MCF 10A (cell line): ENCODE measurements at regions not wholly inside any gene's neighbourhood (a gene's known extent, or its start where the extent isn't known, plus 50 kb on each side); places are given as distances from the start of the nearest gene placed in this dataset.

Experiments used
- BruUV-seq: library from RNA; stranded (reverse); fragments of 400-500 nt; replicated peaks from 2 replicates; lab custom pipeline; 2021; lab: Mats Ljungman, UMichigan
- CTCF ChIA-PET: fragments of 300-600 bp; sonication (Branson Sonifier 250); formaldehyde crosslinking; extraction: SDS; loops from one replicate; lab custom pipeline; 2021; ENCODE audit warnings: antibody characterized with exemption, inconsistent platforms; lab: Yijun Ruan, JAX
- POLR2A ChIA-PET: fragments of 300-600, 350-650 bp; sonication (Branson Sonifier 250); formaldehyde crosslinking; extraction: SDS; loops from one replicate; lab custom pipeline; 2020; ENCODE audit warnings: antibody characterized with exemption, inconsistent platforms; lab: Yijun Ruan, JAX
- DNase-seq: peaks from one replicate; pipeline ENCODE4 v3.0.0-alpha.2; 2018; ENCODE audit not compliant: unreplicated experiment
- H3K27ac Mint-ChIP-seq: one replicate; pipeline ENCODE4 v1.8.0; 2022; ENCODE audit warnings: mild to moderate bottlenecking, low read depth, mixed read lengths; ENCODE audit not compliant: unreplicated experiment
- H3K27me3 Mint-ChIP-seq: one replicate; pipeline ENCODE4 v1.8.0; 2022; ENCODE audit warnings: mixed read lengths; ENCODE audit not compliant: insufficient read depth, unreplicated experiment
- H3K36me3 Mint-ChIP-seq: one replicate; pipeline ENCODE4 v1.8.0; 2022; ENCODE audit warnings: mild to moderate bottlenecking, moderate library complexity, mixed read lengths; ENCODE audit not compliant: insufficient read depth, unreplicated experiment
- H3K4me1 Mint-ChIP-seq: one replicate; pipeline ENCODE4 v1.8.0; 2022; ENCODE audit warnings: mixed read lengths; ENCODE audit not compliant: insufficient read depth, unreplicated experiment
- H3K4me3 Mint-ChIP-seq: one replicate; pipeline ENCODE4 v1.8.0; 2022; ENCODE audit warnings: mild to moderate bottlenecking, moderate library complexity, mixed read lengths; ENCODE audit not compliant: unreplicated experiment
- H3K9me3 Mint-ChIP-seq: one replicate; pipeline ENCODE4 v1.8.0; 2022; ENCODE audit warnings: mixed read lengths; ENCODE audit not compliant: unreplicated experiment
- intact Hi-C: fragments of 100-400 bp; cut with micrococcal nuclease; formaldehyde crosslinking; loops from 2 replicates; pipeline ENCODE4 v1.14.1; 2022
- TF ChIP-seq, protein P1 (sequence below): fragments of 200-600 bp; IDR thresholded peaks from one replicate; pipeline ENCODE4 v1.8.0; 2022; ENCODE audit warnings: antibody characterized with exemption, mild to moderate bottlenecking; ENCODE audit not compliant: unreplicated experiment

DNA sequence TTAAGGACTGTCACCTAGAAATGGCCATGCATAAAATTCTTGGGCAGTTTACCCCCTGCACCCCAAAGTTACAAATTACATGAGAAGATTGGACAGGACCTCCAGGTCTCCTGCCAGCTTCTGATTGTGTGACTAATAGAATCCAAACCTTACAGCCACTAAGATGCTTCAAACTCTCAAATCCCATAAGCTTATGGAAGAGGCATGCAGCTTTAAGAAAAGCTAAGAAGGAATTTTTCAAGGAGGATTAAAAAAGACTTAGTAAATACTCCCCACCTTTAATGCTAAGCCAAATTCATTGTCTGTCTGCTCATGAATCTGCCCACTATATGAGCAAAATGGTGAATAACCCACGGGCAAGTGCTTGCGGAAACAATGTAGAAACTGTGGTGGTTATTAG lies 86.3 kb downstream of the MAIP1 start:
- H3K27ac Mint-ChIP-seq: no peak overlapping the region
- no peaks in the 10 kb centered on the region for H3K36me3 Mint-ChIP-seq
- TF ChIP-seq, protein P1, sequence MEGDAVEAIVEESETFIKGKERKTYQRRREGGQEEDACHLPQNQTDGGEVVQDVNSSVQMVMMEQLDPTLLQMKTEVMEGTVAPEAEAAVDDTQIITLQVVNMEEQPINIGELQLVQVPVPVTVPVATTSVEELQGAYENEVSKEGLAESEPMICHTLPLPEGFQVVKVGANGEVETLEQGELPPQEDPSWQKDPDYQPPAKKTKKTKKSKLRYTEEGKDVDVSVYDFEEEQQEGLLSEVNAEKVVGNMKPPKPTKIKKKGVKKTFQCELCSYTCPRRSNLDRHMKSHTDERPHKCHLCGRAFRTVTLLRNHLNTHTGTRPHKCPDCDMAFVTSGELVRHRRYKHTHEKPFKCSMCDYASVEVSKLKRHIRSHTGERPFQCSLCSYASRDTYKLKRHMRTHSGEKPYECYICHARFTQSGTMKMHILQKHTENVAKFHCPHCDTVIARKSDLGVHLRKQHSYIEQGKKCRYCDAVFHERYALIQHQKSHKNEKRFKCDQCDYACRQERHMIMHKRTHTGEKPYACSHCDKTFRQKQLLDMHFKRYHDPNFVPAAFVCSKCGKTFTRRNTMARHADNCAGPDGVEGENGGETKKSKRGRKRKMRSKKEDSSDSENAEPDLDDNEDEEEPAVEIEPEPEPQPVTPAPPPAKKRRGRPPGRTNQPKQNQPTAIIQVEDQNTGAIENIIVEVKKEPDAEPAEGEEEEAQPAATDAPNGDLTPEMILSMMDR: no peak
- ChIA-PET CTCF (interaction anchor here (0.5 to 1.0 kb wide), 3 partner anchors 16 to 682 kb away, joined by 3 read pairs; no protein-coding TSS in a partner anchor), POLR2A (interaction anchor here (0.6 to 0.7 kb wide), 2 partner anchors 15 to 221 kb away, joined by 3 to 4 read pairs; no protein-coding TSS in a partner anchor)
- BruUV-seq: no TSS peak
- intact Hi-C loops: no loop called here
- H3K4me1 Mint-ChIP-seq: no peaks in the 10 kb centered on the region
- no peaks in the 10 kb centered on the region for H3K9me3 Mint-ChIP-seq
- H3K4me3 Mint-ChIP-seq: no peak overlapping the region
- no peak for DNase-seq
- H3K27me3 Mint-ChIP-seq: no peaks in the 10 kb centered on the region

DNA sequence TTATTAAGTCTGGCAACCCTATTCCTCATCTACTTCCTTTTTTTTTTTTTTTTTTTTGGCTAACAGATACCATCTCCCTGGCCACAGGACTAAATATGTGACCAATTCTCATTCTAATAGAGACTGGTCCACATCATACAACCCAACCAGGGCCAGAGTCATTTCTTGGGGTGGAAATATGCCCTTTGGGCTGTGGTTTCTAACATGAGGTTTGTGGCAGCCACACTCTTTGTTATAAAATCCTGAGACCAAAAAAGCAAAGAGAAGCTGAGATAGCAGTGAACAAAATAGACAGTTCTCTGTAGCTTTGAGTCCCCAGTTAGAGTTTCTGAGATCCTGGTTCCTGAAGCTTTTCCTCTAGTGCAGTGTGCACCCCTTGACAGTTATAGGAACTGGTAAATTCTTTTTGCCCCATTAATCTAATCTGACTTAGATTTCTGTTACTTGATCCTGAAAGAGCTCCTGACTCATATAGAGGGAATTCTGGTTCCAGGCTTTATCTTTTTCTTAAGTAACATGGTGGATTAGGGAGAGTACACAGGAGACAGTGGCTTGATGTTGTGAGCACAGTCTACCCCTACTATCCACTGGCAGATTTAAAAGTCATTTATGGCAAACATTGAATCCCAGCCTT lies 86.8 kb downstream of the MAIP1 start:
- Mint-ChIP-seq H3K27me3 (no peaks in the 10 kb centered on the region), H3K27ac (no peak overlapping the region), H3K9me3 (no peaks in the 10 kb centered on the region), H3K4me3 (no peak overlapping the region), H3K4me1 (no peaks in the 10 kb centered on the region), H3K36me3 (no peaks in the 10 kb centered on the region)
- TF ChIP-seq, protein P1: no peak
- ChIA-PET CTCF (interaction anchor here (0.5 to 1.0 kb wide), 3 partner anchors 16 to 681 kb away, joined by 3 read pairs; no protein-coding TSS in a partner anchor), POLR2A (interaction anchor here (0.6 to 0.7 kb wide), 2 partner anchors 15 to 221 kb away, joined by 3 to 4 read pairs; no protein-coding TSS in a partner anchor)
- intact Hi-C loops: no loop called here
- BruUV-seq: no TSS peak
- DNase-seq: no peak

DNA sequence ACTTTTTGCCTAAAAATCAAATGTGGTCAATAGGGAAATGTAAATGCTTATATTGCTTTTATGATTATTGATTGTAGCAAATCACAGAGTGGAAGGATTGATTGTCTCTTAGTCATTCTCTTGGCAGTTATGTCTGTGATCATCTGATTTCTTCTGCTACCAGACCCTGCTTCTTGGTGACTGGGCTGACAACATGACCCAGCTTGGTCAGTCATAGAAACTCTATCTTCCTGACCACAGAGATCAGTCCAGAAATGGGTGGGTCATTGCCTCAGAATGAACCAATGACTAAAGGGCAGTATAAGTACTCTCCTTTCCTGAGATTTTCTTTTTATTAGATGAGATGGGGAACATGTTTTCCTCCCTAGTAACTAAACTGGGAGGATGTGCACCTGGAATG lies 87.6 kb downstream of the MAIP1 start:
- intact Hi-C loops: no loop called here
- CTCF ChIA-PET: no interaction called here
- DNase-seq: no peak

GRCh38 chr2:200044453-200044852 lies 89.1 kb downstream of the MAIP1 start:
- ChIA-PET POLR2A (interaction anchor here (0.7 to 1.0 kb wide), 2 partner anchors 16 to 259 kb away, joined by 3 to 6 read pairs; no protein-coding TSS in a partner anchor), CTCF (no interaction called here)
- no peak overlapping the region for H3K4me3 Mint-ChIP-seq
- TF ChIP-seq, protein P1: no peak
- H3K27me3 Mint-ChIP-seq: no peaks in the 10 kb centered on the region
- no peak for DNase-seq
- no peaks in the 10 kb centered on the region for H3K4me1 Mint-ChIP-seq
- intact Hi-C loops: no loop called here
- no peaks in the 10 kb centered on the region for H3K9me3 Mint-ChIP-seq
- no peak overlapping the region for H3K27ac Mint-ChIP-seq
- H3K36me3 Mint-ChIP-seq: no peaks in the 10 kb centered on the region
- no TSS peak for BruUV-seq

More for the DNA sequence above, 87.6 kb downstream of the MAIP1 start:
- H3K27me3 Mint-ChIP-seq: no peaks in the 10 kb centered on the region
- no peak overlapping the region for H3K4me3 Mint-ChIP-seq
- no peaks in the 10 kb centered on the region for H3K4me1 Mint-ChIP-seq
- TF ChIP-seq, protein P1: no peak
- no peaks in the 10 kb centered on the region for H3K9me3 Mint-ChIP-seq
- H3K27ac Mint-ChIP-seq: no peak overlapping the region
- BruUV-seq: no TSS peak
- H3K36me3 Mint-ChIP-seq: no peaks in the 10 kb centered on the region
- POLR2A ChIA-PET: no interaction called here
